GM23248 (cell line): ENCODE measurements at regions not wholly inside any gene's neighbourhood (a gene's known extent, or its start where the extent isn't known, plus 50 kb on each side); places are given as distances from the start of the nearest gene placed in this dataset.
A peak's percentile ranks its signal among the peaks of the same experiment; 100 is the strongest.

Experiments used
- DNase-seq: peaks from one replicate; pipeline ENCODE4 v3.0.0-alpha.2; 2015
- H2AFZ ChIP-seq: fragments of 200-600 bp; sonication (generic); 2 replicates; pipeline ENCODE4 v1.6.1; 2016; ENCODE audit warnings: antibody characterized with exemption
- H3F3A ChIP-seq: fragments of 200-600 bp; sonication (generic); 2 replicates; pipeline ENCODE4 v1.6.1; 2016; ENCODE audit warnings: mild to moderate bottlenecking, antibody characterized with exemption, mixed run types; ENCODE audit not compliant: insufficient read depth
- H3K27ac ChIP-seq: fragments of 200-600 bp; sonication (generic); 2 replicates; pipeline ENCODE4 v1.5.1; 2016; ENCODE audit warnings: mild to moderate bottlenecking
- H3K27me3 ChIP-seq: fragments of 200-600 bp; sonication (generic); replicated peaks from 2 replicates; pipeline ENCODE4 v1.6.1; 2016; ENCODE audit warnings: mild to moderate bottlenecking; ENCODE audit not compliant: insufficient read depth
- H3K36me3 ChIP-seq: fragments of 200-600 bp; sonication (generic); 2 replicates; pipeline ENCODE4 v1.6.1; 2016; ENCODE audit warnings: low read depth, mild to moderate bottlenecking
- H3K4me1 ChIP-seq: fragments of 200-600 bp; sonication (generic); 2 replicates; pipeline ENCODE4 v1.6.1; 2016; ENCODE audit warnings: mild to moderate bottlenecking; ENCODE audit not compliant: insufficient read depth
- H3K4me2 ChIP-seq: fragments of 200-600 bp; sonication (generic); one replicate; pipeline ENCODE4 v1.6.1; 2016; ENCODE audit warnings: mild to moderate bottlenecking; ENCODE audit not compliant: unreplicated experiment
- H3K4me3 ChIP-seq: fragments of 200-600 bp; sonication (generic); 2 replicates; pipeline ENCODE4 v1.5.1; 2016; ENCODE audit warnings: mild to moderate bottlenecking
- H3K79me2 ChIP-seq: fragments of 200-600 bp; sonication (generic); 2 replicates; pipeline ENCODE4 v1.6.1; 2016; ENCODE audit warnings: mild to moderate bottlenecking; ENCODE audit not compliant: insufficient read depth
- H3K9ac ChIP-seq: fragments of 200-600 bp; sonication (generic); 2 replicates; pipeline ENCODE4 v1.6.1; 2016; ENCODE audit warnings: mild to moderate bottlenecking
- H3K9me2 ChIP-seq: fragments of 200-600 bp; sonication (generic); 2 replicates; pipeline ENCODE4 v1.6.1; 2016; ENCODE audit warnings: mixed run types, mild to moderate bottlenecking, moderate library complexity; ENCODE audit not compliant: insufficient read depth
- H3K9me3 ChIP-seq: fragments of 200-600 bp; sonication (generic); one replicate; pipeline ENCODE4 v1.6.1; 2017; ENCODE audit warnings: low read depth
- H4K20me1 ChIP-seq: fragments of 200-600 bp; sonication (generic); 2 replicates; pipeline ENCODE4 v1.6.0; 2016; ENCODE audit not compliant: insufficient read depth
- EZH2 ChIP-seq: fragments of 200-600 bp; sonication (generic); IDR thresholded peaks from 2 replicates; pipeline ENCODE4 v1.6.1; 2018; ENCODE audit warnings: antibody characterized with exemption, mild to moderate bottlenecking; ENCODE audit not compliant: insufficient read depth, poor library complexity, severe bottlenecking
- EZH2phosphoT487 ChIP-seq: fragments of 200-600 bp; sonication (generic); IDR thresholded peaks from 2 replicates; pipeline ENCODE4 v1.6.1; 2018; ENCODE audit warnings: antibody characterized with exemption, moderate library complexity, mild to moderate bottlenecking, low read depth; ENCODE audit not compliant: insufficient read depth
- WGBS, 2 experiments: methylation state at CpG; one replicate each; pipeline ENCODE4 v1.1.6; 2015 to 2017; ENCODE audit warnings: low lambda C conversion rate in 2 of 2, low coverage in 1 of 2; ENCODE audit errors: missing lambda C conversion rate in 2 of 2; 5-methylcytosine and 5-hydroxymethylcytosine counted together
- in situ Hi-C: fragments of 300-500 bp; cut with MboI; formaldehyde crosslinking; loops from 2 replicates; pipeline ENCODE4 v1.15.0; 2020

DNA sequence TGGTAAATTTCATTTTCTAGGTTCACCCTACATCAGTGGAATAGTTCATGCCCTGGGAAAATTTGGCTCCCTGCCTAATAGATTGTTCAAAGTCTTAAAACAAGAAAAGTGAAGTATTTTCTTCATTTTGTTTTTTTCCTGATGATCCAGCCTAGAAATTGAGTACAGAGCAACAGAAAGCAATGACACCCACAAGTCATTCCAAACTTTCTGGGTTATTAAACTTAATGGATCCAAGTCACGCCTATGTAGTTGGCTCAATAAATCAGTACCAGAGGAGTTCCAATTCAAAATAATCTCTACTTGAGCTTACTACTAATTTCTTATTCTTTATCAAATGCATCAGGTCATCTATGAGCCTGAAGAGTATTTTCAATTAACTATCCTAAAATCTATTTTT, 937.6 kb upstream of the SLIT2 start:
- WGBS, 2 experiments, result 70 to 84% methylated on average over 1 of the region's 1 CpG

DNA sequence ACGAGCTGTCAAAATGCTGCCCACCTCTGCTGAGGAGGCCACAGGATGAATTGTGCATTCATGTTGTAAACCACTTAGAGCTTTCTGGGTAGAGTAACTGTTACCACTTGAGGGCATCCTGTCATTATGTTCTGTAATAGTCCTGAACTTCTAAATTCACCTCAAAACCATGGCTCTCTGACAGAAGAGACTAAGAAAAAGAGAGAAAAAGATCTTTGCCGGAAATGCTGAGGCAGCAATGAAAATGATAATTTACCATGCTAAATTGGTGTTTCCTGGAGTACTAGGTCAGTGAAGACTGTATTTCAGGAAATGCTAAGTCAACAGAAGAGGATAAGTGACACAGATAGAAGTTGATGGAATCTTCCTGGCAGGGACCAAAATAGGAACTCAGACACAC, 942.3 kb upstream of the SLIT2 start:
- no peaks in the 10 kb centered on the region for H3K9me3 ChIP-seq
- H4K20me1 ChIP-seq, result no peaks in the 10 kb centered on the region
- H3K79me2 ChIP-seq, result no peaks in the 10 kb centered on the region
- H3K4me2 ChIP-seq, result peak overlapping the region; percentile 5
- H3F3A ChIP-seq, result 0 out of 2 replicates have a peak, but pooled peaks cover 10% of the 10 kb centered on the region
- no peaks in the 10 kb centered on the region for H3K27me3 ChIP-seq
- H3K9me2 ChIP-seq, result no peaks in the 10 kb centered on the region
- 0 out of 2 replicates have a peak overlapping the region, but pooled peaks have one; percentile 21 for H2AFZ ChIP-seq
- in situ Hi-C loops, result no loop called here
- no peak overlapping the region for H3K4me3 ChIP-seq
- 57 to 58% methylated on average over 2 of the region's 2 CpGs for WGBS, 2 experiments
- H3K27ac ChIP-seq, result no peak overlapping the region
- TF ChIP-seq EZH2phosphoT487 (no peak), EZH2 (no peak)
- peak; percentile 67 for DNase-seq
- peaks cover 26% of the 10 kb centered on the region; the same call in 1 of the 2 replicates for H3K4me1 ChIP-seq
- H3K9ac ChIP-seq, result no peak overlapping the region
- no peaks in the 10 kb centered on the region for H3K36me3 ChIP-seq

More for the DNA sequence above, 937.6 kb upstream of the SLIT2 start:
- no peaks in the 10 kb centered on the region for H3K27me3 ChIP-seq
- H3K9me3 ChIP-seq, result no peaks in the 10 kb centered on the region
- no peaks in the 10 kb centered on the region for H4K20me1 ChIP-seq
- H3K4me1 ChIP-seq, result 0 out of 2 replicates have a peak, but pooled peaks cover 11% of the 10 kb centered on the region
- 0 out of 2 replicates have a peak, but pooled peaks cover under 1% of the 10 kb centered on the region for H3F3A ChIP-seq
- H3K36me3 ChIP-seq, result no peaks in the 10 kb centered on the region
- H3K9me2 ChIP-seq, result no peaks in the 10 kb centered on the region
- no peak overlapping the region for H3K27ac ChIP-seq
- DNase-seq, result no peak
- TF ChIP-seq EZH2phosphoT487, result no peak
- TF ChIP-seq EZH2, result no peak
- in situ Hi-C loops, result loop anchor here (10.0 kb wide), 1 partner anchor 931 kb away; no protein-coding TSS in a partner anchor
- H3K4me3 ChIP-seq, result no peak overlapping the region
- no peak overlapping the region for H3K4me2 ChIP-seq
- no peak overlapping the region for H2AFZ ChIP-seq
- no peaks in the 10 kb centered on the region for H3K79me2 ChIP-seq
- H3K9ac ChIP-seq, result no peak overlapping the region

DNA sequence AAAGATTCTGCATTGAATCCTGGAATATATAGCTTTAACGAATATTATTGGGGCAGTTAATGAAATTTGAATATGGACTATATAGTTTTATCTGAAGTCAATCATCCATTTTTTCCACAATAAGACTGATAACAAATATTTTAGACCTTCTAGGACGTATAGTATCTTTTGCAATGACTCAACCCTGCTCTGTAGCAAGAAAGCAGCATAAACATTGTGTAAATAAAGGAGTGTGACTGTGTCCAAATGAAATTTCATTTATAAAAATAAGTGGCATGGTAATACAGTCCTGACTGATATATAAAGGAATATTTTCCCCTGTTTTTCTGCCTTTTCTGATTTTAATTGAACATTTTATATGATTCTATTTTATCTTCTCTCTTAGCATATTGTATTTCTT, 947.7 kb upstream of the SLIT2 start:
- TF ChIP-seq EZH2phosphoT487, result no peak
- TF ChIP-seq EZH2, result no peak
- WGBS, 2 experiments, result 78 to 80% methylated on average over 2 of the region's 2 CpGs

DNA sequence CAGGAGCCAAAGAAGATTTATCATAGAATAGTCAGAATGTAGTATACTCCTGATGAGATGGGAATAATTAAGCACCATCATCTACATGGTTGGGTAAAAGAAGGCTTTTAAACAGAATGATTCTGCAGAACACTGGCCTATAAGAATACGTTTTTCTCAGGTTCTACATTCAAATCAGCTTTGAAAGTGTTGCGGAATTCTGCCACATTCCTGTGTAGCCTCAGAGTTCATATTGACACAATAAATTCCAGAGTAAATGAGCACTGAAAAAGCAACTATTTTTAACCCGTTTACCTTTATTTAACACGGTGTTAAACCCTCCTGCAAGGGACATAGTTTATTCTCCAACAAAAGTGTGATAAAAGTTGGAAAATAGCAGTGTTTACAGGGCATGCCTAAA, 950.2 kb upstream of the SLIT2 start:
- Histone ChIP-seq H2AFZ (no peak overlapping the region), H3K36me3 (no peaks in the 10 kb centered on the region), H3F3A (peaks cover 8% of the 10 kb centered on the region; the same call in 1 of the 2 replicates), H3K79me2 (no peaks in the 10 kb centered on the region), H3K27ac (no peak overlapping the region), H3K9ac (no peak overlapping the region), H3K9me3 (no peaks in the 10 kb centered on the region), H3K4me2 (no peak overlapping the region), H3K4me3 (no peak overlapping the region), H3K27me3 (no peaks in the 10 kb centered on the region), H3K9me2 (no peaks in the 10 kb centered on the region), H4K20me1 (no peaks in the 10 kb centered on the region), H3K4me1 (peaks cover 25% of the 10 kb centered on the region)
- no peak for TF ChIP-seq EZH2
- no peak for TF ChIP-seq EZH2phosphoT487
- no peak for DNase-seq
- 94 to 97% methylated on average over 4 of the region's 4 CpGs for WGBS, 2 experiments
- in situ Hi-C loops, result no loop called here

More for the DNA sequence above, 947.7 kb upstream of the SLIT2 start:
- H3K27ac ChIP-seq, result no peak overlapping the region
- H3K27me3 ChIP-seq, result no peaks in the 10 kb centered on the region
- no peak for DNase-seq
- H3K9me2 ChIP-seq, result no peaks in the 10 kb centered on the region
- no peaks in the 10 kb centered on the region for H4K20me1 ChIP-seq
- no peak overlapping the region for H3K9ac ChIP-seq
- peaks cover 16% of the 10 kb centered on the region; the same call in 1 of the 2 replicates for H3F3A ChIP-seq
- H3K4me2 ChIP-seq, result no peak overlapping the region
- H3K4me1 ChIP-seq, result peaks cover 36% of the 10 kb centered on the region
- H3K9me3 ChIP-seq, result no peaks in the 10 kb centered on the region
- H2AFZ ChIP-seq, result no peak overlapping the region
- H3K4me3 ChIP-seq, result no peak overlapping the region
- in situ Hi-C loops, result no loop called here
- no peaks in the 10 kb centered on the region for H3K79me2 ChIP-seq
- H3K36me3 ChIP-seq, result no peaks in the 10 kb centered on the region

DNA sequence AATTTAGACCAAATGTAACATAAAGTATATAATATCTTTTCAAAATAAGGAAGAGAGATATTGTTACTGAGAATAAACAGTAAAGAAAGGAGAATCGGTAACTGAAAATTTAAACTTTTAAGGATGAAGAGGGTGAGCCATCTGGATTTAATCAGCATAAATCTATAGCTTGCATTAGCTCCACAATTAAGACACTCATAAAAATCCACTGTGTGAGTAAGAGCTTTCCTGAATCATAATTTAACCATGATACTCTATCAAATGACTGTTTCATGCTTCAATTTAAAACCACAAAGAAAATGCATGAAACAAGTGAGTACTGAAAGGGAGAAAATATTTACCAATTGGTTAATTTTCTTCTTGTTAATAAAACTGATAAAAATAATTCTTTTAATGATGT, 951.5 kb upstream of the SLIT2 start:
- H3K27ac ChIP-seq, result no peak overlapping the region
- peaks cover 8% of the 10 kb centered on the region; the same call in 1 of the 2 replicates for H3F3A ChIP-seq
- no peaks in the 10 kb centered on the region for H3K79me2 ChIP-seq
- peak overlapping the region; percentile 37 for H3K4me2 ChIP-seq
- no peaks in the 10 kb centered on the region for H4K20me1 ChIP-seq
- in situ Hi-C loops, result no loop called here
- no peaks in the 10 kb centered on the region for H3K36me3 ChIP-seq
- 24 to 40% methylated on average over 1 of the region's 1 CpG for WGBS, 2 experiments
- no peak overlapping the region for H3K9ac ChIP-seq
- TF ChIP-seq EZH2phosphoT487 (0 out of 2 replicates have a peak, but pooled peaks have one; percentile 25), EZH2 (no peak)
- no peak overlapping the region for H2AFZ ChIP-seq
- no peaks in the 10 kb centered on the region for H3K9me3 ChIP-seq
- peak; percentile 71 for DNase-seq
- no peaks in the 10 kb centered on the region for H3K9me2 ChIP-seq
- peaks cover 25% of the 10 kb centered on the region for H3K4me1 ChIP-seq
- H3K27me3 ChIP-seq, result no peaks in the 10 kb centered on the region
- no peak overlapping the region for H3K4me3 ChIP-seq
